Esophagus muscularis mucosa (tissue), 4 donors: ENCODE measurements at regions not wholly inside any gene's neighbourhood (a gene's known extent, or its start where the extent isn't known, plus 50 kb on each side); places are given as distances from the start of the nearest gene placed in this dataset.

Experiments used
- EP300 ChIP-seq: sonication (generic); formaldehyde crosslinking; IDR thresholded peaks from one replicate; pipeline ENCODE4 v1.6.1; 2017; ENCODE audit warnings: antibody characterized with exemption
- POLR2A ChIP-seq: fragments of 450-650 bp; IDR thresholded peaks from one replicate; pipeline ENCODE4 v1.6.1; 2017; ENCODE audit warnings: antibody characterized with exemption, moderate library complexity, mild to moderate bottlenecking, low read depth
- POLR2AphosphoS5 ChIP-seq, 2 donors: sonication (generic); formaldehyde crosslinking; IDR thresholded peaks; one replicate each; pipeline ENCODE4 v1.6.1; 2017; ENCODE audit warnings: antibody characterized with exemption in 2 of 2
- TF ChIP-seq, protein P1 (sequence below), 3 experiments: fragments of 200-600 bp in 2 of 3; fragments of 450-650 bp in 1 of 3; sonication (generic) in 2 of 3; IDR thresholded peaks; one replicate each; pipeline ENCODE4 v1.5.1; 2017 to 2019; ENCODE audit warnings: antibody characterized with exemption in 3 of 3, mild to moderate bottlenecking in 2 of 3, moderate library complexity in 1 of 3

- TF ChIP-seq POLR2A (no peak), POLR2AphosphoS5 (IDR thresholded peaks at IDR 0.05) (no peak), EP300 (no peak)
- TF ChIP-seq, protein P1, sequence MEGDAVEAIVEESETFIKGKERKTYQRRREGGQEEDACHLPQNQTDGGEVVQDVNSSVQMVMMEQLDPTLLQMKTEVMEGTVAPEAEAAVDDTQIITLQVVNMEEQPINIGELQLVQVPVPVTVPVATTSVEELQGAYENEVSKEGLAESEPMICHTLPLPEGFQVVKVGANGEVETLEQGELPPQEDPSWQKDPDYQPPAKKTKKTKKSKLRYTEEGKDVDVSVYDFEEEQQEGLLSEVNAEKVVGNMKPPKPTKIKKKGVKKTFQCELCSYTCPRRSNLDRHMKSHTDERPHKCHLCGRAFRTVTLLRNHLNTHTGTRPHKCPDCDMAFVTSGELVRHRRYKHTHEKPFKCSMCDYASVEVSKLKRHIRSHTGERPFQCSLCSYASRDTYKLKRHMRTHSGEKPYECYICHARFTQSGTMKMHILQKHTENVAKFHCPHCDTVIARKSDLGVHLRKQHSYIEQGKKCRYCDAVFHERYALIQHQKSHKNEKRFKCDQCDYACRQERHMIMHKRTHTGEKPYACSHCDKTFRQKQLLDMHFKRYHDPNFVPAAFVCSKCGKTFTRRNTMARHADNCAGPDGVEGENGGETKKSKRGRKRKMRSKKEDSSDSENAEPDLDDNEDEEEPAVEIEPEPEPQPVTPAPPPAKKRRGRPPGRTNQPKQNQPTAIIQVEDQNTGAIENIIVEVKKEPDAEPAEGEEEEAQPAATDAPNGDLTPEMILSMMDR (IDR thresholded peaks at IDR 0.05), result no peak
These were observed 344.4 kb upstream of the PODXL start for GRCh38 chr7:131900785-131901287.
